Sigmoid colon (tissue), 4 donors: ENCODE measurements at regions not wholly inside any gene's neighbourhood (a gene's known extent, or its start where the extent isn't known, plus 50 kb on each side); places are given as distances from the start of the nearest gene placed in this dataset.

Experiments used
- EP300 ChIP-seq, 4 donors: sonication (generic); formaldehyde crosslinking; IDR thresholded peaks; one replicate each; pipeline ENCODE4 v1.6.1; 2017; ENCODE audit warnings: antibody characterized with exemption in 4 of 4
- POLR2AphosphoS5 ChIP-seq, 4 donors: sonication (generic); formaldehyde crosslinking; IDR thresholded peaks; one replicate each; pipeline ENCODE4 v1.6.1; 2017; ENCODE audit warnings: antibody characterized with exemption in 4 of 4
- TF ChIP-seq, protein P1 (sequence below), 4 experiments: fragments of 450-650 bp in 3 of 4; fragments of 200-600 bp in 1 of 4; IDR thresholded peaks; one replicate each; pipeline ENCODE4 v1.5.1; 2016 to 2019; ENCODE audit warnings: antibody characterized with exemption in 4 of 4, mild to moderate bottlenecking in 3 of 4, moderate library complexity in 2 of 4

DNA sequence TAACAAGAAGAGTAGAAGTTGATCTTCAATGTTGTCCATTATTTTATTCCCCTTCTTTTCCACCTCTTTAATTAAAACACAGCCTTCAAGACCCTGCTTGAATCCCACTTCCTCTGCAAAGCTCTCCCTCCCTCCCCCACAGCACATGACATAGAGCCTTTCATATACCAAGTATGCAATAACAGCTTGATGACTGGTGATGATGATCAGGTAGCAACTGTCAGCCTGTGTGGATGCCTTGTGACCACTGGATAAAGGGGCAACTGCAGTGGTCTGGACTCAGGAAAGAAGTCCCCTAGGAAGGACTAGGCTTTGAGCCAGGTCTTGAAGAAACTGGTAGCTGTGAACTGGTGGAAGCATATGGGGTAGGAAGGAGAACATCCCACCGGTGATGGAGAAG is 53.8 kb upstream of the PRDX6 start:
- TF ChIP-seq, protein P1, sequence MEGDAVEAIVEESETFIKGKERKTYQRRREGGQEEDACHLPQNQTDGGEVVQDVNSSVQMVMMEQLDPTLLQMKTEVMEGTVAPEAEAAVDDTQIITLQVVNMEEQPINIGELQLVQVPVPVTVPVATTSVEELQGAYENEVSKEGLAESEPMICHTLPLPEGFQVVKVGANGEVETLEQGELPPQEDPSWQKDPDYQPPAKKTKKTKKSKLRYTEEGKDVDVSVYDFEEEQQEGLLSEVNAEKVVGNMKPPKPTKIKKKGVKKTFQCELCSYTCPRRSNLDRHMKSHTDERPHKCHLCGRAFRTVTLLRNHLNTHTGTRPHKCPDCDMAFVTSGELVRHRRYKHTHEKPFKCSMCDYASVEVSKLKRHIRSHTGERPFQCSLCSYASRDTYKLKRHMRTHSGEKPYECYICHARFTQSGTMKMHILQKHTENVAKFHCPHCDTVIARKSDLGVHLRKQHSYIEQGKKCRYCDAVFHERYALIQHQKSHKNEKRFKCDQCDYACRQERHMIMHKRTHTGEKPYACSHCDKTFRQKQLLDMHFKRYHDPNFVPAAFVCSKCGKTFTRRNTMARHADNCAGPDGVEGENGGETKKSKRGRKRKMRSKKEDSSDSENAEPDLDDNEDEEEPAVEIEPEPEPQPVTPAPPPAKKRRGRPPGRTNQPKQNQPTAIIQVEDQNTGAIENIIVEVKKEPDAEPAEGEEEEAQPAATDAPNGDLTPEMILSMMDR (IDR thresholded peaks at IDR 0.05): no peak
- TF ChIP-seq POLR2AphosphoS5 (IDR thresholded peaks at IDR 0.05) (no peak), EP300 (IDR thresholded peaks at IDR 0.05) (no peak)
